GM19240 (cell line): ENCODE measurements at regions not wholly inside any gene's neighbourhood (a gene's known extent, or its start where the extent isn't known, plus 50 kb on each side); places are given as distances from the start of the nearest gene placed in this dataset.

Experiments
- DNase-seq: peaks from one replicate; pipeline ENCODE4 v3.0.0; 2011; ENCODE audit warnings: low spot score; ENCODE audit not compliant: insufficient read length

DNA sequence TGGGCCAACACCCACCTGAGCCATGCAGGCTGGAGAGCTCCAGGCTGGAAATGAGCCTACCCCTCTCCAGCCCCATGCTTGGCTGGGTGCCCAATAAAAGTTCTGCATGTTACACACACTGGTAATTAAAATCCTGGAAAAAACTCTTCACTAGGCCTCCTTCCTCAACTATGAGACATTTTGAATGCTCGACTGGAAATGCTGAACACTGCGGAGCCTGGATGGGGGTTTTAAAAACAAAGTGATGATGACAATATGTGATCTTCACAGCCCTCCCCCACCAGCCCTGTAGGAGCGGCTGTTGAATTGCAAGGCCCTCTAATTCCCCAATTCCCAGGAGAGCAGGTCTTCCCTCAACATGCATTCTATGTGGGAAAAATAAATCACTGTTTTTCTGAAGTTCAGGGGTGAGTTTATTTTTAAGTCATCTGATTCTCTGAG, 179.2 kb downstream of the TTC32 start:
- no peak for DNase-seq

DNA sequence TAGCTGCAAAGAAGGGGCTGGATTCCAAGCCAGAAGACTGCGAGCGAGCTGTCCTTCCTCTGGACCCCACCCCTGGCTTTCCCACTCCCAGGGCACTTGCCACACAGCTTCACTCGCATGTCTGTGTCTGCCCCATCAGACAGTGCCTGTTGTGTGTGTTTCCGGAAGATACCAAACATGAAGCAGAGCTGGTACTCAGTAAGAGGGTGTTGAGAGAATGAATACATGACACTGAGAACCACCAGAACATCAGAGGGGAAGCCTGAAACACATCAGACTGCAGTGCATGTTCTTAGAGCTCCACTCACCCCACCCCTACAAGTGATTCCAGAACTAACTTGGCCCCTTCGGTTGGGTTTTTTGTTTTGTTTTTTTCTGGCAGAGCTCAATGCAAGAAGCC, 181.5 kb downstream of the TTC32 start:
- DNase-seq = no peak

DNA sequence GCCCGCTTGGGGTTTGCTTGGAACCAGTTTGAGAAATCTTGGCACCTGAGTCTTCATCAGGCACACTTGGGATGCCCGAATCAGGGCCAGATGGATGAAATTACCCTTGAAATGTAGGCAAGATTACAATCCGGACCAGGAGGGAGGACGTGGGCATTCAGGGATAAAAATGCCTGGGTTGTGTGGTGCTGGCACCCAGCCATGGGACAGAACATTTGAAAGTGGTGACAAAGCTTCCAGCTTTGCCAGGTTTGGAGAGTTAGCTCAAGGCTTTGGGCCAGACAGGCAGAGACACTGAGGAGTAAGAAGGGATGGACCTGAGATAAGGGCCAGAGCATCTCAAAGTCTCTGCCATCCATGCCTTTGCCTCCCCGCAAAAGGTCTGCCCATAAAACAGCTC, 182.2 kb downstream of the TTC32 start:
- DNase-seq = no peak

DNA sequence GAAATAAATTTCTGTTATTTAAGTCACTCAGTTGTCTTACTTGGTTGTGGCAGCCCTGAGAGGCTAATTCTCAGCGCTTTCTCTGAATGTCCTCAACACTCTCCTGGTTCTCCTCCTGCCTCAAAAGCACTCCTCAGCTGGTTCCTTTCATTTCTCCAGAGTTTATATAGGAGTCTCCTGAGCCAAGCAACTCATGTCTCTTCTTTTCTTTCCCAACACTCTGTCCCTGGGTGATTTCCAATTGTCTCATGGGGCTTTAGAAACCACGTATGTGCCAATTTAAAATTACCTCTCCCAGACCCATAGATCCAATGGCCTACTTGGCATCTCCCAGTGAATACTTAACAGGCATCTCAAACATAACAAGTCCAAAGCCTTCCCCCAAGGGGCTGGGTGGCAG, 184.3 kb downstream of the TTC32 start:
- DNase-seq = no peak

DNA sequence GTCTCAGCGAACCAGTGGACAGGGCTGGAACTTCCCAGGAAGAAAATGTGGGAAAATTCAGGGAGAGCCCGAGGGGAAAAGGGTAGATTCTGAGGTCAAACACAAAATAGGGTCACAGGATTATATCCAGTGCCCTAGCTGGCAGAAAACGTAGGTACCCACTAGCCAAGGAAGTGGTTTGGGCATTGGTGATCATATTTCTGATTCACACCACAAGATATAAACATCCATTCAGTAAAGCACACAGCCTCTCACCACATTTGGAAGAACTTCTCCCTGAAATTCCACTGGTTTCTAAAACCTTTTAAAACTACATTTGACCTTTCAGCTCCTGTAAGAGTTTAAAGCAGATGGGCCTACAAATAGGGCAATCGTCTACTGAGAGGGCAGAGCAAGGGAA, 186.9 kb downstream of the TTC32 start:
- no peak for DNase-seq

DNA sequence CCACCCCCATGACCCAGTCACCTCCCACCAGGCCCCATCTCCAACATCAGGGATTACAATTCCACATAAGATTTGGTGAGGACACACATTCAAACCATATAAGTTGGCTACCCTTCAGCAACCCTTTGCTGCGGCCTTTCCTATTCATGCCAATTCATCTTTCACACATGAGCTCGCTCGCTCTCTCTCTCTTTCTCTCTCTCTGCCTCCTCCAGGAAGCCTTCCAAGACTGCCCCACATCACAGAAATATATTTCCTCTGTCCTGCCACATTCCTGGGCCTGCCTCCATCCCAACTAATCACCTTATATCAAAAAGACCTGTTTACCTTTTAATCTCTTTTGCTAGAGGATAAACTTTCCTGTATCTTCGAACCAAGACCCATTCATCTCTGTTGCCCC, 188.9 kb downstream of the TTC32 start:
- no peak for DNase-seq

DNA sequence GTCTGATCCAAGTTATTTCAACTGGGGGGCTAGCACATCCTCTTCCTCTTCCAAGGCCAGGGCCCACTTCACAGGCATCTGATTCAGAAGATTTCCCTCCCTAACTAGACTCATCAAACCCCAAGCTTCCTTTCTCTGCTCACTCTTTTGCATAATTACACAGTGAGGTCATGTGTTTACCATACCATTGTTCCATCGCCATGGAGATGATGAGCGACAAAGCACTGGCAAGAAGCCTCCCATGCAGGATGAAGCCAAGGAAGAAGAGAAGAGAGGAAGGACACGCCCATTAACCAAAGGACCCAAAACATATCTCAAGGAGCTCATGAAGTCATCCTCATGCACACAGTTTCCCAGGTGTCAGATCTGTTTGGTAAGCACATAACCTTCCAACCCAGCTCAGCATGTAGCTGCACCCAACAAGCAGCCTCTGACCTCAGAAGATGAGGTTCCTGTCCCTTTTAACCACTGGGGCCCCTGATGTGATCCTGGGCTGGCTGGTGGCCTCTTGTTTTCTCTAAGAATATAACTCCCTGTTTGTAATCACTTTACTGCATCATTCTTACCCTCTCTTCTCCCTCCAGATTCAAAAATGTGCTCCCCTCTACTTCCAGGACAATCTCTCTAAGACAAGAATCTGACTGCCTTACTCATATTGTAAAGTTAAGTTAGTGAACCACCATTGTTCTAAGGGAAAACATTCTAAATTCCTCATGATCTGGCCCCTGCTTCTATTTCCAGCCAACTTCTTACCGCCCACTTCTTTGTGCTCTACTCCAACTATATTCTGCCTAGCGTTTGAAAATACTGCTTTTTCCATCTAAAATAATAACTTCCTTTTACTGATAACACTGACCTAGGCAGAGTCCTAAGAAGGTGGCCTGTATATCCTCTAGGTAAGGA, 190.1 kb downstream of the TTC32 start:
- no peak for DNase-seq

DNA sequence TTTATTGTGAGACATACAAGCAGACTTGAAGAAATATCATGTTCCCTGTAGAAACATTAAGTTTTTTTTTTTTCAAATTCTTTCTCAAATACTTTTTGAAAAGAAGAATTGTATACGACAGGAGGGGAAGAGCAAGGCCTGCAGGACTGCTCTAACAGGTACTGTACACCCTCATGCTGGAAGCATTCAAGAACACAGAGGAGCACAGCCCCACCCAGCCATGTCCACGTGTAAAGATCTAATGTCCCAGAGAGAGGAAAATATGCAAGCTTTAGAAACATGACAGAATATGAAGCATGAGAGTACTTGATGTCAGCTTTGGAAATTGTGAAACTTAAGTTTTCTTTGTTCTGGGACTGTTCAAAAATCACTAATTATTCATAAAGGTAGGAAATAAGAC, 191.6 kb downstream of the TTC32 start:
- DNase-seq = no peak

DNA sequence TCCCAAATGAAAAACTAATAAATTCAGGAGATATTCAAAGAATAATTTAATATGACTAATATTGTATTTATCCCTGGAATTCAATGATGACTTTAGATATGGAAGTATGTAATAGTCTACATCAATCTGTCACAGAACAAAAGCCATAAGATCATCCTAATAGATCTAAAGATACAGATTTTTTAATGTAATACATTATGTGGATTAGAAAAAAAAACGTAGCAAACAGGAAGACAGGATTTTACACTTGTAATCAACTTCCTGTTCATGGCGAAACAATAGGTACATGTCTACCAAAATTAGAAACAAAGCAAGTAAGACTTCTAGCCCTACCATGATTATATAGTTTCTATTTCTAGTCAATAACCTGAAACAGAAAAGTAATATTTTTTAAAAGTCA, 192.2 kb downstream of the TTC32 start:
- DNase-seq = no peak

DNA sequence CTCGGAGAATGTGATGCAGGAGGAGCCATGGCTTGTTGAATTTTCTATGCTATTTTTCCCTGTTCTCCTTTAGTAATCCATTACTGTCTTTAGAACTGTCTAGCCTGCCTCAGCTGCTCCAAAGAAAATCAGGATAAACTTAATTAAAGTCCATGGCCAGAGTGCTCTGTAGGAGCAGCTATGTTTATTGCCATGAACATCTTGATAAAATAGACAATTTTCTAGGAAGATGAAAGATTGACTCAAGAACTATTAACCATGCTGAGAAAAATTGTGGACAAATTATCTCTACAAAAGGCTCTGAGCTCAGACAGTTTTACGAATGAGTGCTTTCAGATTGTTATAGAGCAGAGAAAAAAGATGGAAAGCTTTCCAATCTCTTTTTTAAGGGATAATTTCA, 193.0 kb downstream of the TTC32 start:
- no peak for DNase-seq

DNA sequence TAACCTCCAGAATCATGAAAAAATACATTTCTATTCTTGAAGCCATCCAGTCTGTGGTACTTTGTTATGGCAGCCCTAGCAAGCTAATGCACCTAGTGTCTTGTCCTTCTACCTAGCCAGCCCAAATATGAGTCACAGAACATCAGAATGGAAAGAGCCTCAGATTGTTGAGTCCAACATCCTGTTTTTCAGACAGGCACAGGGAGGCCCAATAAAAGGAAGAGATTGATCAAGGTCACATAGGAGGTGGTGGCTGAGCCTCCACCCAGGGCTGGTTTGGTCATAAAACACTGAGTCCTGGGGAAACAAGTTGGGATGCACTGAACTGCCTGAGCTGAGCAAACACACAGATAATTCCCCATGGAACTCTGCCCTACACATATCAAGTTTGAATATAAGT, 195.5 kb downstream of the TTC32 start:
- DNase-seq = no peak

DNA sequence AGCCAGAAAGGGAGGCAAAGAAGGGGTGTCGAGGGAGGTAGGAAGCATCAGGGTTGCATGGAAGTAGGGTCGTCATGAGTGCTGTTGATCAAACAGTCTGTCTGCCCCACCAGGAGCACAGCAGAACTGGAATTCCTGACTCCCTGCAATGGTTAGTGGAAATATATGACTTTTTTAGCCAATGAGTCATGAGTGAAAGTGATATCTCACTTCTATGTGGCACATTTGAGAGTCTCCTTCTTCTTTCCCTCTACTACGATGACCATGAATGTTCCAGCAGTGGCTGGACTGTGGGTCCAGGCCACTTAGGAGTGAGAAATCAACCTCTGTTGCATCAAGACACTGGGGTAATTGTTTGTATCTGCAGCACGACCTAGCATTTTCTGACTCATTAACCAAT, 199.5 kb downstream of the TTC32 start:
- no peak for DNase-seq

DNA sequence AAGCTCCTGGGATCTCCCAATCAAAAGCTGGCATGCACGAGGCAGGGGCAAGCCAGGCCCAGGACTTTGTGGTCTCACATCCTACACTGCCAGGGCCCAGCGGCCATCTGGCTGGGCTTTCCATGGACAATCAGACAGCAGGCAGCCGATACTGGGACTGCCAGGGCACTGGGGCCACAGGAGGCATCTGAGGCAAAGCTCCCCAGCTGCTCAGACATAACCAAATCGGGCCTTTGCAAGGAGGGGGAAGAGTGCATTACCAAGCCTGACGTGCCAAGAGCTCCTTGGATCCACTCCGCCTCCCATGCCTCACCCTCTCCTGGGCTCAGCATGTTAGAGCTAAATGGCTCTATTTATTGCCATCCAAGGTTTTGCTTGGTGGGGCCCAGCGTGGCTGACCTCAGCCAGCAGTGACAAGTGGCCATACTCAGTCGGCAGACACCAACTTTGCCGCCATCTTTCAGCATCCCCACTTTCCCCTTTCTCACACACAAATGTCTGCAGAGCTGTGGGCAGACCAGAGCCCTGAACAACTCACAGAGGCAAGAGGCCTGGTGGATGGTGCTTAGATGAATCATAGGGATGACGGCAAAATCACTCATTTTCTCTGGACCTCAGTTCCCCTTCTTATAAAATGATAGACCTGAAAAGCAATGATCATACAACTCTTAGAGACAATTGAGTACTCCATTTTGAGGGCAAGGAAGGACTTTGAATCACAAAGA, 200.8 kb downstream of the TTC32 start:
- DNase-seq = no peak

DNA sequence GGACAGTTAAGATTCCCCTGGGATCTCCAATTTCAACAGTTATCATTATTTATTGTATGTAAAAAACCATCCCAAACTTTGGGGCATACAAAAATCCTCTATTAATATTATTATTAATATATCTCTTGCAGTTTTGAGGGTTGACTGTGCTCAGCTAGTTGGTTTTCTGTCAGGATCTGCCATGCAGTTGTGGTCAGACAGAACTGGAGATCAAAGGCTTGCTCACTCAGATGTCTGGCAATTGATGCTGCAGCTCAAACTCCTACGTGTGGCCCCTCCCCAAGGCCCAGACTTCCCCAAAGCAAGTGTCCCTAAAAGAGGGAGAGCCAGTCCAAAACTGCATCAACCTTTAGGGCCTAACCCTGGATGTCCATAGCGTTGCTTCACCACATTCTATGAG, 204.7 kb downstream of the TTC32 start:
- DNase-seq = no peak

DNA sequence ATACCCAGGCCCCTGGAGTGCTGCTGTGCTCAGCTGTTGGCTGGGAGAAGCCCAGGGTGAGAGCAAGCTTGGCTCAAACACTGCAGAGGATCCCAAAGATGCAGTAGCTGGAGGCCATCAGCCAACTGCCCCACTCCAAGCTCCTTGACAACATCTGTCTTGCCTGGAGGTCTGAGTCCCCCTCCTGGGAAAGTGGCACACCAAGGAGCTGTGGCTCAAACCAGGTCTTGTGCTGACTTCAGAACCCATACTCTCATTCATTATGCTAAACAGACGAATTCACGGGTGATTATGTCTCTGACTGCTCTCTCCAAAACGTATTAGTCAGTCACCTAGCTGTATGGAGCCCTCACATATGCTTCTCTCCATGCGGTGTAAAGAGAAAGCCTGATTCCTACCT, 206.1 kb downstream of the TTC32 start:
- no peak for DNase-seq

DNA sequence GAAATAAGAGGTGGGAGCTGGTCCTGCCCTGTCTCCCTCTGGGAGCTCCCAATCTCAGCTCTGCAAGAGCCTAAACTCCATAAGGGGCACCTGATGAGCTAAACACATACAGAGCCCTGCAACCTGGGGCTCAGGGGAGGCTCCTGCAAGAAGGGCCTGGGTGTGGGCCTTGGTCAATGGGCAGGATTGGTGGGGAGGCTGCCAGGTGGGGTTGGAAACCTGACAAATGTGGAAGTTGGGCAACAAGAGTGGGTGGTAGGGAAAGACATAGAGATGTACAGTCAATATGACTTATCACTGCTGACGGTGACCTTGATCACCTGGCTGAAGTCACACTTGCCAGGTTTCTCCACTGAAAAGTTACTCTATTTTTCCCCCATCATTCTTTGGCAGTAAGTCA, 209.9 kb downstream of the TTC32 start:
- no peak for DNase-seq

DNA sequence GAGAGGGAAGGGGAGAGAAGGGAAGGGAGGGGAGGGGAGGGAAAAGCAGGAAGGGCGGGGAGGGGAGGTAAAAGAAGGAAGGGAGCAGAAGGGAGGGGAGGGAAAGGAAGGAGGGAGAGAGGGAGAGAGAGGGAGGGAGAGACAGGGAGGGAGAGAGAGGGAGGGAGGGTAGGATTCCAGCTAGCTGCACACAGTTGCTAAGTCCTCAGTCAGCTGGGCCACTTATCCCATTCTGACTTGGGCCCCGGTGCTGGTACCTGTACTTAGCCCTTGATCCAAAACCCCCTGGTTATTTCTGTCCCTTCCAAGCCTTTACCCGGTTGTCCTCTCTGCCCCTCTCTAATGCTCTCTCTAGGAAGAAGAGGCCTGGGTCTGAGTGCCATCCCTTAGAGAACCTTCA, 211.4 kb downstream of the TTC32 start:
- no peak for DNase-seq

DNA sequence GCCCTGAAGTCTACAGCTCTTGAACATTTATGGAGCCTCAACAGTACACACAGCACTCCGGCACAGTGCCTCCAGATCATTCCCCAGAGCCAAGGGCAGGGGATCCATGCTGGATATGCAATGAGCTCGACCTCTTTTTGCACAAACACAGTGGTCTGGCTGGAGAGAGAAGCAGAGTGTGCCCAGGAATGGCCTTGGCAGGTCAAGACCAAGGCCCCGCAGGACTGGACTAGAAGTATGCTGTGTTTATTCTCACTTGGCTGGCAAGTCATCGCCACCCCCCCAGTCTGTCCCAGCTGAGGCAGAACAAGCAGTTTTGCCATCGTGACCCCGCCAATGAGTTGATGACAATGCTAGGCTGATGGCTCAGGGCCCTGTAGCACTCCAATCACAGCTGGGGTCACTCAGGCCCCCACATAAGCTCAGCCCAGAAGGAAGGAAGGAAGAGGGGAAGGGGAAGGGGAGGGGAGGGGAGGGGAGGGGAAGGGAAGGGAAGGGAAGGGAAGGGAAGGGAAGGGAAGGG, 212.1 kb downstream of the TTC32 start:
- no peak for DNase-seq

DNA sequence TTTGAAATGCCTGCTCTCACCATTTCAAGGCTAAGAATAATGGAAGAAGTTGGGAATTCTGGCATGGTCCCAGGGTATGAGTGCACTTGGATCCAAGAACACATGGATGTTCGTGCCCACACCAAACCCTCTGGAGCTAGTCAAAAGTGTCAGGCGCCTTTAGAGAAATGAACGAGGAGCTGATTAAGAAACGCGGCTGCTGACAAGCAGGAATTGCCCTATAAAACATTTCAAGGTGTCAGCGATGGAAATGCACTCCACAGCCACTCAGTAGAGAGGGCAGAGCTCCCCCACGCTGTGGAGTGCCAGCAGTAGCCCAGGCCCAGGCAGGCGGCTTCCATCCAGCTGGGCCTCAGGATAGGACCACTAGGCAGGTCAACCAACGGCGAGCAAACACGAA, 213.7 kb downstream of the TTC32 start:
- DNase-seq = no peak

DNA sequence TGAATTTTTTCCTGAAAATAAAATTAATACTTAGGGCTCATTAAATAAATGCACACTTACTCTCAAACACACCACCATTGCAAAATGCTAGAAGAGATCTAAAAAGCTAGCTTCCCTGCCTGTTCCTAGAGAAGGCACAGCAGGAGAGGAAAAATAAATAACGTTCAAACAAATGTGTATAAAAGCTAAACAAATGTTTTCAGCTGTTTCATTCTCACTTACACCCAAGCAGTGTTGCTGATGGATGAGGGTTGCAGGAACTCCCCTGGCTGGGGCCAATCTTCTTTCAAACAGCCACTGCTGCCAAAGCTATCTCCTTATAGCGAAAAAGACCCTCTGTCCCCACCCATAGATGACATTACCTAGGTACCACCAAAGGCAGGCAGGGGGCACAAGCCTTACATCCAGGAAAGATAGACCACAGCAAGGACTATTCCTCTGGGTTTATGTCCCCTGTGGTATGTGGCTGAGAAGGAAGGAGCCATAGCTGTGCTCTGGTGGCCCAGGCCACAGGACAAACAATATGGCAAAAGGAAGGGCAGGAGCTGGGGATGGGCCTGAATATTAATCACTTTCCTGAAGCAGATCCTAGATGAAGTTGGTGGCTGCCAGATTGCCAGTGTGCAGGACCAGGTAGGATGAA, 214.6 kb downstream of the TTC32 start:
- no peak for DNase-seq

DNA sequence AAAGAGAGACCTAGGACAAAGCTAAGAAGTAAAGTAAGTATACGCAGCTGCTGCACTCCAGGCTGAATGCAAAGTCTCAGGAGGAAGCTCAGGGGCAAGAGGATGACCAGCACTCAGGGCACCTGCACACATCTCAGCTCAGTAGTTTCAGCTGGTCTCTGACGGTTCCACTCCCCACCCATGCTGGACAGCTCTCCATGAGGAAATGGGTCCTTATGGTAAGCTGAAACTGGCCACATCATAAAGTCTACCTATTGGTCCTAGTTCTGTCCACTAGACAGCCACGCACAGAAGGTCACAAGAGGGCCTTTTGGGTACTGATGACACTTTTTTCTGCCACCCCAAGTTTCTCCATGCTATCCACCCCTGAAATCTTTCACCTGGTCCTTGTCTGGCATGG, 215.3 kb downstream of the TTC32 start:
- DNase-seq = no peak

DNA sequence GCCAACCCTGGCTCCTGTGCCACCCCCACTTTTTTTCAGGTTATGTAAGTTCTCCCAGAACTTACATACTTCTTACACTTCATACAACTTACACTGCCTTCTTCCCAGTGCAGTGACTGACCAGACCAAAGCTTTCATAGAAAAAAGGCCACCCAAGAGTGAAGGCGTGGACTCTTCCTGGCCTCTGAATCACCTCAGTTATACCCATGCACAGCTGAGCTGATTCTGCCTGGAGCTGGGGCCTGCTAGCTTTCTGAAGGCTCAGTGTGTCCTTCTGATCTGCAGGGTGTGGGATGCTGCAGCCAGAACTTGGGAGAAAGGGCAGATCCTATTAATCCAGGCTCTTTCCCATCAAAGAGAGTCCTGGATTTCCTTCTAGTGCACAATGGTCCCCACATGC, 216.1 kb downstream of the TTC32 start:
- DNase-seq = no peak
